Glutamatergic neuron (in vitro differentiated cells): ENCODE measurements at regions not wholly inside any gene's neighbourhood (a gene's known extent, or its start where the extent isn't known, plus 50 kb on each side); places are given as distances from the start of the nearest gene placed in this dataset.

Source experiments
- DNase-seq: peaks from one replicate; pipeline ENCODE4 v3.0.0; 2022
- H3K27ac Mint-ChIP-seq: one replicate; pipeline ENCODE4 v1.8.0; 2020; ENCODE audit warnings: mild to moderate bottlenecking, mixed read lengths, inconsistent platforms; ENCODE audit not compliant: unreplicated experiment
- H3K27me3 Mint-ChIP-seq: one replicate; pipeline ENCODE4 v1.8.0; 2020; ENCODE audit warnings: mild to moderate bottlenecking, moderate library complexity, mixed read lengths, inconsistent platforms; ENCODE audit not compliant: unreplicated experiment
- H3K36me3 Mint-ChIP-seq: one replicate; pipeline ENCODE4 v1.8.0; 2020; ENCODE audit warnings: mild to moderate bottlenecking, mixed read lengths, inconsistent platforms; ENCODE audit not compliant: unreplicated experiment
- H3K4me1 Mint-ChIP-seq: one replicate; pipeline ENCODE4 v1.8.0; 2020; ENCODE audit warnings: mild to moderate bottlenecking, low read depth, mixed read lengths, inconsistent platforms; ENCODE audit not compliant: unreplicated experiment
- H3K4me3 Mint-ChIP-seq: one replicate; pipeline ENCODE4 v1.8.0; 2020; ENCODE audit warnings: mild to moderate bottlenecking, mixed read lengths, inconsistent platforms; ENCODE audit not compliant: unreplicated experiment
- H3K9me3 Mint-ChIP-seq: one replicate; pipeline ENCODE4 v1.8.0; 2020; ENCODE audit warnings: mild to moderate bottlenecking, moderate library complexity, mixed read lengths, inconsistent platforms; ENCODE audit not compliant: unreplicated experiment
- TF ChIP-seq, protein P1 (sequence below): fragments of 200-600 bp; sonication (generic); IDR thresholded peaks from one replicate; pipeline ENCODE4 v1.5.0; 2021; ENCODE audit not compliant: partially characterized antibody, unreplicated experiment

GRCh38 chr2:177318613-177319012 lies 54.1 kb upstream of the NFE2L2 start:
- H3K4me3 Mint-ChIP-seq = no peak overlapping the region
- H3K4me1 Mint-ChIP-seq = no peaks in the 10 kb centered on the region
- no peaks in the 10 kb centered on the region for H3K9me3 Mint-ChIP-seq

GRCh38 chr2:177320596-177320995 lies 56.1 kb upstream of the NFE2L2 start:
- no peaks in the 10 kb centered on the region for H3K36me3 Mint-ChIP-seq
- H3K4me3 Mint-ChIP-seq = no peak overlapping the region
- no peaks in the 10 kb centered on the region for H3K9me3 Mint-ChIP-seq
- H3K4me1 Mint-ChIP-seq = no peaks in the 10 kb centered on the region
- no peak for DNase-seq
- no peaks in the 10 kb centered on the region for H3K27me3 Mint-ChIP-seq
- TF ChIP-seq, protein P1, sequence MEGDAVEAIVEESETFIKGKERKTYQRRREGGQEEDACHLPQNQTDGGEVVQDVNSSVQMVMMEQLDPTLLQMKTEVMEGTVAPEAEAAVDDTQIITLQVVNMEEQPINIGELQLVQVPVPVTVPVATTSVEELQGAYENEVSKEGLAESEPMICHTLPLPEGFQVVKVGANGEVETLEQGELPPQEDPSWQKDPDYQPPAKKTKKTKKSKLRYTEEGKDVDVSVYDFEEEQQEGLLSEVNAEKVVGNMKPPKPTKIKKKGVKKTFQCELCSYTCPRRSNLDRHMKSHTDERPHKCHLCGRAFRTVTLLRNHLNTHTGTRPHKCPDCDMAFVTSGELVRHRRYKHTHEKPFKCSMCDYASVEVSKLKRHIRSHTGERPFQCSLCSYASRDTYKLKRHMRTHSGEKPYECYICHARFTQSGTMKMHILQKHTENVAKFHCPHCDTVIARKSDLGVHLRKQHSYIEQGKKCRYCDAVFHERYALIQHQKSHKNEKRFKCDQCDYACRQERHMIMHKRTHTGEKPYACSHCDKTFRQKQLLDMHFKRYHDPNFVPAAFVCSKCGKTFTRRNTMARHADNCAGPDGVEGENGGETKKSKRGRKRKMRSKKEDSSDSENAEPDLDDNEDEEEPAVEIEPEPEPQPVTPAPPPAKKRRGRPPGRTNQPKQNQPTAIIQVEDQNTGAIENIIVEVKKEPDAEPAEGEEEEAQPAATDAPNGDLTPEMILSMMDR = no peak
- H3K27ac Mint-ChIP-seq = no peak overlapping the region

More at GRCh38 chr2:177318613-177319012, 54.1 kb upstream of the NFE2L2 start:
- H3K36me3 Mint-ChIP-seq = no peaks in the 10 kb centered on the region
- TF ChIP-seq, protein P1 = no peak
- no peak overlapping the region for H3K27ac Mint-ChIP-seq
- no peaks in the 10 kb centered on the region for H3K27me3 Mint-ChIP-seq
- no peak for DNase-seq

DNA sequence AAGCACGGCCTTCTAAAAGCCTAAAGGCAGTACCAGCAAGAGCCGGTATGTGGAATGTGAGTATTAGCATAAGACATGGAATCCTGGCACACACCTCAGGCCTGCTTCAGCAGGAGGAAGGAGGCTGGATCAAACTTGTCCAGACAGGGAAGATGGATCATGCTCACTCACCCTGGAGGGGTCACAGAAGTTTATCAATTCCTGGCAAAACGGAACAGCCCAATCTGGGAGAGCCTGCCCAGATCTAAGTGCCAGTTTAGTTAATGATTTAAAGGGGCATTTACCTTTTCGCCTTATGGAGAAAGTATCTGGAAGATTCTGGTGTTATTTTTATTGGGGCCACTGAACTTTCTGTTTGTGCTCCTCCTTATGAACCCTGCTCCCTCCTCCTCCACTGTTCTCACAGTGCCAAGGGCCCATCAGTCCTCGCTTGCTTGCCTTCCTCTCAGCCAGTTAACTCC lies 58.3 kb upstream of the NFE2L2 start:
- Mint-ChIP-seq H3K4me3 (no peak overlapping the region), H3K9me3 (no peaks in the 10 kb centered on the region), H3K4me1 (no peaks in the 10 kb centered on the region), H3K27me3 (no peaks in the 10 kb centered on the region), H3K27ac (no peak overlapping the region), H3K36me3 (no peaks in the 10 kb centered on the region)
- DNase-seq = no peak
- TF ChIP-seq, protein P1 = no peak

DNA sequence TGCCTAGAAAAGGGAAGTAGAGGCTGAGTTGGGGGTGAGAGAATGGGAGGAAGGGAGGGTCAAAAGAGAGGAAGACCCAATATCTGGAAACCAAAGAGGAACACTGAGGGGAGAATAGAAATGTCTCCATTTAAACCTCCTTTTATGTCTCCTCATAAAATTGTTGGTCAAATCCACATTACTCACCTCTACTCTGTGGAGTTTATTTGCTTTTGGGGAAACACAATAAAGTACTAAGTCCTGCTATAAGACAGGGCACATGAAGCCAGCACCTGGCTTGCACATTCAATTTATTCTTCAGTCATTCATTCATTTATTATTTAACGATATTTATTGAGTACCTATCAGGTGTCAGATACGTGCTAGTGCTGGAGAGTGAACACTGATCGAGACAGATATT lies 60.3 kb upstream of the NFE2L2 start:
- Mint-ChIP-seq H3K4me3 (no peak overlapping the region), H3K27me3 (no peaks in the 10 kb centered on the region), H3K27ac (no peak overlapping the region), H3K9me3 (no peaks in the 10 kb centered on the region), H3K4me1 (no peaks in the 10 kb centered on the region), H3K36me3 (no peaks in the 10 kb centered on the region)
- TF ChIP-seq, protein P1 = no peak
- no peak for DNase-seq

GRCh38 chr2:177325554-177325953 lies 61.0 kb upstream of the NFE2L2 start:
- no peaks in the 10 kb centered on the region for H3K9me3 Mint-ChIP-seq

More at GRCh38 chr2:177325554-177325953, 61.0 kb upstream of the NFE2L2 start:
- no peaks in the 10 kb centered on the region for H3K36me3 Mint-ChIP-seq
- H3K27me3 Mint-ChIP-seq = no peaks in the 10 kb centered on the region
- TF ChIP-seq, protein P1 = no peak
- H3K4me1 Mint-ChIP-seq = no peaks in the 10 kb centered on the region
- DNase-seq = no peak
- no peak overlapping the region for H3K27ac Mint-ChIP-seq
- H3K4me3 Mint-ChIP-seq = no peak overlapping the region
